SK-N-SH treated with all-trans-retinoic acid at 6 μM for 48 hours (cell line): ENCODE measurements at regions not wholly inside any gene's neighbourhood (a gene's known extent, or its start where the extent isn't known, plus 50 kb on each side); places are given as distances from the start of the nearest gene placed in this dataset.
A peak's percentile ranks its signal among the peaks of the same experiment; 100 is the strongest.

Experiments used
- ATAC-seq: fragments of 200-7000 bp; cut with Tn5 transposase; 3 replicates; pipeline ENCODE4 v1.9.1; 2020; ENCODE audit warnings: mild to moderate bottlenecking, moderate library complexity
- ARNTL ChIP-seq: fragments of 450-650 bp; formaldehyde crosslinking; IDR thresholded peaks from 2 replicates; pipeline ENCODE4 v1.5.0; 2020; ENCODE audit warnings: low read depth, mild to moderate bottlenecking, moderate library complexity, borderline replicate concordance
- BACH2 ChIP-seq: fragments of 250-450 bp; sonication (Bioruptor Pico); IDR thresholded peaks from 2 replicates; pipeline ENCODE4 v1.9.0; 2021; ENCODE audit warnings: mild to moderate bottlenecking, borderline replicate concordance
- CREB5 ChIP-seq: fragments of 250-450 bp; sonication (Bioruptor Pico); IDR thresholded peaks from 2 replicates; pipeline ENCODE4 v1.5.1; 2020; ENCODE audit warnings: low read depth, mild to moderate bottlenecking, moderate library complexity
- CSDC2 ChIP-seq: fragments of 250-450 bp; sonication (Bioruptor Pico); IDR thresholded peaks from 2 replicates; pipeline ENCODE4 v1.5.0; 2020; ENCODE audit warnings: mild to moderate bottlenecking, moderate library complexity
- ESRRG ChIP-seq: fragments of 250-450 bp; sonication (Bioruptor Pico); IDR thresholded peaks from 2 replicates; pipeline ENCODE4 v1.6.1; 2021; ENCODE audit warnings: mild to moderate bottlenecking
- GLIS3 ChIP-seq: fragments of 250-450 bp; sonication (Bioruptor Pico); IDR thresholded peaks from 2 replicates; pipeline ENCODE4 v1.5.0; 2020; ENCODE audit warnings: mild to moderate bottlenecking, moderate library complexity
- ISL1 ChIP-seq: fragments of 250-450 bp; sonication (Bioruptor Pico); IDR thresholded peaks from 2 replicates; pipeline ENCODE4 v2.1.2; 2022; ENCODE audit warnings: mild to moderate bottlenecking, moderate library complexity
- OSR1 ChIP-seq: fragments of 250-450 bp; sonication (Bioruptor Pico); IDR thresholded peaks from 2 replicates; pipeline ENCODE4 v1.8.0; 2022; ENCODE audit warnings: moderate library complexity, mild to moderate bottlenecking, inconsistent platforms
- POU6F1 ChIP-seq: fragments of 250-450 bp; sonication (Bioruptor Pico); IDR thresholded peaks from 2 replicates; pipeline ENCODE4 v1.8.0; 2021; ENCODE audit warnings: low read depth, mild to moderate bottlenecking, moderate library complexity, borderline replicate concordance
- PPARA ChIP-seq: fragments of 250-450 bp; sonication (Bioruptor Pico); IDR thresholded peaks from 2 replicates; pipeline ENCODE4 v1.5.0; 2020; ENCODE audit warnings: mild to moderate bottlenecking, borderline replicate concordance
- RARB ChIP-seq: fragments of 250-450 bp; sonication (Bioruptor Pico); IDR thresholded peaks from 2 replicates; pipeline ENCODE4 v1.8.0; 2021; ENCODE audit warnings: mild to moderate bottlenecking, moderate library complexity
- SNAI2 ChIP-seq: fragments of 250-450 bp; sonication (Bioruptor Pico); IDR thresholded peaks from 2 replicates; pipeline ENCODE4 v1.5.0; 2020; ENCODE audit warnings: mild to moderate bottlenecking, moderate library complexity
- TCF4 ChIP-seq: fragments of 250-450 bp; sonication (Bioruptor Pico); IDR thresholded peaks from 2 replicates; pipeline ENCODE4 v1.8.0; 2021; ENCODE audit warnings: mild to moderate bottlenecking, moderate library complexity, borderline replicate concordance
- TOX ChIP-seq: fragments of 250-450 bp; sonication (Bioruptor Pico); IDR thresholded peaks from 2 replicates; pipeline ENCODE4 v1.8.0; 2021; ENCODE audit warnings: mild to moderate bottlenecking, moderate library complexity, borderline replicate concordance
- ZC3H10 ChIP-seq: fragments of 250-450 bp; sonication (Bioruptor Pico); IDR thresholded peaks from 2 replicates; pipeline ENCODE4 v1.5.1; 2021; ENCODE audit warnings: mild to moderate bottlenecking, moderate library complexity
- ZFP3 ChIP-seq: fragments of 250-450 bp; sonication (Bioruptor Pico); IDR thresholded peaks from 2 replicates; pipeline ENCODE4 v1.5.0; 2020; ENCODE audit warnings: mild to moderate bottlenecking, moderate library complexity
- ZFP30 ChIP-seq: fragments of 450-650 bp; formaldehyde crosslinking; IDR thresholded peaks from 2 replicates; pipeline ENCODE4 v1.5.0; 2022; ENCODE audit warnings: mild to moderate bottlenecking, moderate library complexity
- ZNF565 ChIP-seq: fragments of 450-650 bp; formaldehyde crosslinking; conservative IDR thresholded peaks from 2 replicates; pipeline ENCODE4 v1.5.0; 2020; ENCODE audit warnings: low read depth, mild to moderate bottlenecking, moderate library complexity
- ZNF70 ChIP-seq: fragments of 450-650 bp; formaldehyde crosslinking; IDR thresholded peaks from 2 replicates; pipeline ENCODE4 v1.5.0; 2020; ENCODE audit warnings: mild to moderate bottlenecking, moderate library complexity
- ZNF8 ChIP-seq: fragments of 450-650 bp; formaldehyde crosslinking; IDR thresholded peaks from 2 replicates; pipeline ENCODE4 v1.5.0; 2020; ENCODE audit warnings: mild to moderate bottlenecking, moderate library complexity
- TF ChIP-seq, protein P1 (sequence below): fragments of 250-450 bp; sonication (Bioruptor Pico); IDR thresholded peaks from 2 replicates; pipeline ENCODE4 v1.5.0; 2020; ENCODE audit warnings: mild to moderate bottlenecking, moderate library complexity
- TF ChIP-seq, protein P2 (sequence below): fragments of 250-450 bp; sonication (Bioruptor Pico); IDR thresholded peaks from 2 replicates; pipeline ENCODE4 v1.5.1; 2021; ENCODE audit warnings: mild to moderate bottlenecking, moderate library complexity
- TF ChIP-seq, protein P3 (sequence below): fragments of 250-450 bp; sonication (Bioruptor Pico); IDR thresholded peaks from 2 replicates; pipeline ENCODE4 v1.8.0; 2020; ENCODE audit warnings: mild to moderate bottlenecking, moderate library complexity, borderline replicate concordance

DNA sequence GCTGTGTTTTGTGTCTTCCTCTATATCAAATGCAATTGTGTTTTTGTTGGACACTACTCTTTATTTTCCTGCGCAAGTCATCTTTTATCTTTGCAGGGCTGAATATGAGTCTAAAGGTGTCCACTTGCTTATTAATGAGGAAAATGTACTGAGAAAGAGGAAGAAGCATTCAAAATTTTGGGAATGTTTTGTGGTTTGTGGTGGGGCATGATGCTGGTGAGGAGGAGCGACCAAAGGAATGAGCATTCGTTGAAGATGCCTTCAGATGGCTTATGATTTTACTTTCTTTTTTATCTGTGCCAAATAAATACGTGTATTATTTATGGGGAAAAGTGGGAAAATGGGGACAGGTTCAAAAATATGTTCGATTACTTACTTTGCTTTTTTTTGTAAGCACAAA is 63.9 kb upstream of the SMIM21 start:
- TF ChIP-seq, protein P1, sequence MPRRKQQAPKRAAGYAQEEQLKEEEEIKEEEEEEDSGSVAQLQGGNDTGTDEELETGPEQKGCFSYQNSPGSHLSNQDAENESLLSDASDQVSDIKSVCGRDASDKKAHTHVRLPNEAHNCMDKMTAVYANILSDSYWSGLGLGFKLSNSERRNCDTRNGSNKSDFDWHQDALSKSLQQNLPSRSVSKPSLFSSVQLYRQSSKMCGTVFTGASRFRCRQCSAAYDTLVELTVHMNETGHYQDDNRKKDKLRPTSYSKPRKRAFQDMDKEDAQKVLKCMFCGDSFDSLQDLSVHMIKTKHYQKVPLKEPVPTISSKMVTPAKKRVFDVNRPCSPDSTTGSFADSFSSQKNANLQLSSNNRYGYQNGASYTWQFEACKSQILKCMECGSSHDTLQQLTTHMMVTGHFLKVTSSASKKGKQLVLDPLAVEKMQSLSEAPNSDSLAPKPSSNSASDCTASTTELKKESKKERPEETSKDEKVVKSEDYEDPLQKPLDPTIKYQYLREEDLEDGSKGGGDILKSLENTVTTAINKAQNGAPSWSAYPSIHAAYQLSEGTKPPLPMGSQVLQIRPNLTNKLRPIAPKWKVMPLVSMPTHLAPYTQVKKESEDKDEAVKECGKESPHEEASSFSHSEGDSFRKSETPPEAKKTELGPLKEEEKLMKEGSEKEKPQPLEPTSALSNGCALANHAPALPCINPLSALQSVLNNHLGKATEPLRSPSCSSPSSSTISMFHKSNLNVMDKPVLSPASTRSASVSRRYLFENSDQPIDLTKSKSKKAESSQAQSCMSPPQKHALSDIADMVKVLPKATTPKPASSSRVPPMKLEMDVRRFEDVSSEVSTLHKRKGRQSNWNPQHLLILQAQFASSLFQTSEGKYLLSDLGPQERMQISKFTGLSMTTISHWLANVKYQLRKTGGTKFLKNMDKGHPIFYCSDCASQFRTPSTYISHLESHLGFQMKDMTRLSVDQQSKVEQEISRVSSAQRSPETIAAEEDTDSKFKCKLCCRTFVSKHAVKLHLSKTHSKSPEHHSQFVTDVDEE, result no peak
- TF ChIP-seq SNAI2 (CRISPR knock-in tag) (no peak), ISL1 (CRISPR knock-in tag) (no peak), ARNTL (no peak), ZNF8 (CRISPR knock-in tag) (no peak), ZFP30 (CRISPR knock-in tag) (no peak), PPARA (no peak), ZC3H10 (CRISPR knock-in tag) (no peak), ZNF565 (CRISPR knock-in tag) (no peak), OSR1 (CRISPR knock-in tag) (no peak), ZNF70 (CRISPR knock-in tag) (no peak)
- TF ChIP-seq, protein P2, sequence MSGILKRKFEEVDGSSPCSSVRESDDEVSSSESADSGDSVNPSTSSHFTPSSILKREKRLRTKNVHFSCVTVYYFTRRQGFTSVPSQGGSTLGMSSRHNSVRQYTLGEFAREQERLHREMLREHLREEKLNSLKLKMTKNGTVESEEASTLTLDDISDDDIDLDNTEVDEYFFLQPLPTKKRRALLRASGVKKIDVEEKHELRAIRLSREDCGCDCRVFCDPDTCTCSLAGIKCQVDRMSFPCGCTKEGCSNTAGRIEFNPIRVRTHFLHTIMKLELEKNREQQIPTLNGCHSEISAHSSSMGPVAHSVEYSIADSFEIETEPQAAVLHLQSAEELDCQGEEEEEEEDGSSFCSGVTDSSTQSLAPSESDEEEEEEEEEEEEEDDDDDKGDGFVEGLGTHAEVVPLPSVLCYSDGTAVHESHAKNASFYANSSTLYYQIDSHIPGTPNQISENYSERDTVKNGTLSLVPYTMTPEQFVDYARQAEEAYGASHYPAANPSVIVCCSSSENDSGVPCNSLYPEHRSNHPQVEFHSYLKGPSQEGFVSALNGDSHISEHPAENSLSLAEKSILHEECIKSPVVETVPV (CRISPR knock-in tag), result no peak
- TF ChIP-seq, protein P3, sequence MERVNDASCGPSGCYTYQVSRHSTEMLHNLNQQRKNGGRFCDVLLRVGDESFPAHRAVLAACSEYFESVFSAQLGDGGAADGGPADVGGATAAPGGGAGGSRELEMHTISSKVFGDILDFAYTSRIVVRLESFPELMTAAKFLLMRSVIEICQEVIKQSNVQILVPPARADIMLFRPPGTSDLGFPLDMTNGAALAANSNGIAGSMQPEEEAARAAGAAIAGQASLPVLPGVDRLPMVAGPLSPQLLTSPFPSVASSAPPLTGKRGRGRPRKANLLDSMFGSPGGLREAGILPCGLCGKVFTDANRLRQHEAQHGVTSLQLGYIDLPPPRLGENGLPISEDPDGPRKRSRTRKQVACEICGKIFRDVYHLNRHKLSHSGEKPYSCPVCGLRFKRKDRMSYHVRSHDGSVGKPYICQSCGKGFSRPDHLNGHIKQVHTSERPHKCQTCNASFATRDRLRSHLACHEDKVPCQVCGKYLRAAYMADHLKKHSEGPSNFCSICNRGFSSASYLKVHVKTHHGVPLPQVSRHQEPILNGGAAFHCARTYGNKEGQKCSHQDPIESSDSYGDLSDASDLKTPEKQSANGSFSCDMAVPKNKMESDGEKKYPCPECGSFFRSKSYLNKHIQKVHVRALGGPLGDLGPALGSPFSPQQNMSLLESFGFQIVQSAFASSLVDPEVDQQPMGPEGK (CRISPR knock-in tag), result no peak
- TF ChIP-seq, all 23 proteins: peak for 0
- ATAC-seq, result no peak

GRCh38 chr18:75489493-75490190 is 62.1 kb upstream of the SMIM21 start:
- TF ChIP-seq ZNF565 (CRISPR knock-in tag) (no peak), ZC3H10 (CRISPR knock-in tag) (no peak), ARNTL (no peak), ZNF8 (CRISPR knock-in tag) (no peak), ESRRG (no peak), TOX (CRISPR knock-in tag) (no peak), PPARA (no peak), CSDC2 (CRISPR knock-in tag) (no peak), TCF4 (CRISPR knock-in tag) (no peak), OSR1 (CRISPR knock-in tag) (no peak), RARB (CRISPR knock-in tag) (no peak), ZNF70 (CRISPR knock-in tag) (no peak)
- TF ChIP-seq, protein P2 (CRISPR knock-in tag), result no peak
- TF ChIP-seq, protein P3 (CRISPR knock-in tag), result no peak
- peak; percentile 99 for ATAC-seq

DNA sequence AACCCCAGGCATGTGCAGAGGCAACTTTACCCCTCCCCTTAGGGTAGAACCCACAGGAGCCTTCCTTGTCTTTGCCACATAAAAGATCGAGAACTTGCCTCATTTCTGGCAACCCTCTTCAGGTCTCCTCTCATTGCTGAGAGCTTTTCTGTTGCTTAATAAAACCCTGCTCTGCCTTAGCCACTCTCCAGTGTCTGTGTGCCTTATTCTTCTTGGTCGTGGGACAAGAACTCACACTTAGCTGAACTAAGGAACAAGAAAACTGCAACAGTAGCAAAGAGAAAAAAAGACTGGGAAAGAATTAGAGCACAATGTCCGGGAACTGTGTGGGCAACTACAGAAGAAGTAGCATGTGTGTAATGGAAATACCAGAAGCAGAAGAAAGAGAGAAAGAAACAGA is 56.2 kb upstream of the SMIM21 start:
- ATAC-seq, result no peak
- no peak for TF ChIP-seq BACH2 (CRISPR knock-in tag)
- no peak for TF ChIP-seq TCF4 (CRISPR knock-in tag)
- TF ChIP-seq CREB5 (CRISPR knock-in tag), result no peak
- no peak for TF ChIP-seq GLIS3 (CRISPR knock-in tag)
- no peak for TF ChIP-seq SNAI2 (CRISPR knock-in tag)
- TF ChIP-seq POU6F1 (CRISPR knock-in tag), result no peak
- TF ChIP-seq ISL1 (CRISPR knock-in tag), result no peak
- TF ChIP-seq RARB (CRISPR knock-in tag), result no peak
- TF ChIP-seq ZFP3 (CRISPR knock-in tag), result no peak
- TF ChIP-seq ZFP30 (CRISPR knock-in tag), result no peak
- TF ChIP-seq, protein P3 (CRISPR knock-in tag), result no peak
